B cell (primary cell): ENCODE measurements at regions not wholly inside any gene's neighbourhood (a gene's known extent, or its start where the extent isn't known, plus 50 kb on each side); places are given as distances from the start of the nearest gene placed in this dataset.

ENCODE experiments used
- ATAC-seq: fragments of 200-7000 bp; cut with Tn5 transposase; one replicate; pipeline ENCODE4 v1.10.0; 2021; ENCODE audit warnings: low read depth, mild to moderate bottlenecking, moderate number of reproducible peaks, moderate library complexity
- CTCF ChIA-PET: fragments of 350-600 bp; sonication (Branson Sonifier 250); formaldehyde crosslinking; loops from one replicate; lab custom pipeline; 2021; ENCODE audit warnings: antibody characterized with exemption, inconsistent platforms; lab: Charles Lee
- POLR2A ChIA-PET: fragments of 350-600 bp; sonication (Branson Sonifier 250); formaldehyde crosslinking; loops from one replicate; lab custom pipeline; 2021; ENCODE audit warnings: antibody characterized with exemption; lab: Charles Lee
- DNase-seq: peaks from one replicate; pipeline ENCODE4 v3.0.0; 2013
- H2AFZ ChIP-seq: 2 replicates; pipeline ENCODE4 v1.6.1; 2012; ENCODE audit warnings: mild to moderate bottlenecking, low read depth, low read length; ENCODE audit not compliant: insufficient read depth, poor library complexity, severe bottlenecking
- H3K27ac ChIP-seq, 2 donors: 1 replicate in 1 of 2; 2 replicates in 1 of 2; pipeline ENCODE4 v1.5.1; 2012 to 2013; ENCODE audit warnings: low read length in 2 of 2, mild to moderate bottlenecking in 2 of 2, moderate library complexity in 1 of 2
- H3K27me3 ChIP-seq, 4 experiments: fragments of 200-600 bp in 1 of 4; sonication (generic) in 1 of 4; replicated peaks in 1 of 4; 1 replicate in 2 of 4; 2 replicates in 2 of 4; pipeline versions ENCODE4 v1.6.1 to v1.7.0; 2013 to 2016; ENCODE audit warnings: low read length in 3 of 4, mild to moderate bottlenecking in 2 of 4, mixed read lengths in 1 of 4, moderate library complexity in 1 of 4; ENCODE audit not compliant: insufficient read depth in 4 of 4, control insufficient read depth in 3 of 4; ENCODE audit errors: control extremely low read depth in 1 of 4
- H3K36me3 ChIP-seq, 2 experiments: replicated peaks in 1 of 2; 1 replicate in 1 of 2; 2 replicates in 1 of 2; pipeline versions ENCODE4 v1.6.1 to v1.7.1; 2013; ENCODE audit warnings: low read length in 1 of 2; ENCODE audit not compliant: insufficient read depth in 2 of 2, control insufficient read depth in 1 of 2; ENCODE audit errors: control extremely low read depth in 1 of 2, extremely low read depth in 1 of 2
- H3K4me1 ChIP-seq, 2 donors: fragments of 200-600 bp in 1 of 2; sonication (generic) in 1 of 2; 1 replicate in 1 of 2; 2 replicates in 1 of 2; pipeline versions ENCODE4 v1.5.1 to v1.6.1; 2013 to 2017; ENCODE audit warnings: low read length in 2 of 2; ENCODE audit not compliant: control insufficient read depth in 2 of 2, insufficient read depth in 2 of 2
- H3K4me2 ChIP-seq: replicated peaks from 2 replicates; pipeline ENCODE3; 2012; ENCODE audit warnings: mild to moderate bottlenecking, low read depth, low read length; ENCODE audit not compliant: poor library complexity, severe bottlenecking
- H3K4me3 ChIP-seq, 5 experiments: fragments of 200-600 bp in 1 of 5; sonication (generic) in 1 of 5; 1 replicate in 3 of 5; 2 replicates in 2 of 5; pipeline versions ENCODE4 v1.5.1 to v1.7.0; 2011 to 2016; ENCODE audit warnings: low read length in 4 of 5, mild to moderate bottlenecking in 4 of 5, low read depth in 2 of 5, control low read depth in 1 of 5, moderate library complexity in 1 of 5; ENCODE audit not compliant: insufficient read depth in 1 of 5; ENCODE audit errors: control extremely low read depth in 1 of 5, extremely low read depth in 1 of 5
- H3K79me2 ChIP-seq: fragments of 200-600 bp; sonication (generic); one replicate; pipeline ENCODE4 v1.6.0; 2016; ENCODE audit warnings: low read length; ENCODE audit not compliant: control insufficient read depth, insufficient read depth
- H3K9ac ChIP-seq: fragments of 200-600 bp; sonication (generic); 2 replicates; pipeline ENCODE4 v1.6.1; 2017; ENCODE audit warnings: mild to moderate bottlenecking, low read length, moderate library complexity
- H3K9me3 ChIP-seq, 3 donors: one replicate each; pipeline versions ENCODE4 v1.6.1 to v1.7.1; 2013; ENCODE audit warnings: low read length in 2 of 3; ENCODE audit not compliant: control insufficient read depth in 2 of 3, insufficient read depth in 1 of 3; ENCODE audit errors: control extremely low read depth in 1 of 3
- H4K20me1 ChIP-seq: 2 replicates; pipeline ENCODE4 v1.6.0; 2012; ENCODE audit warnings: mild to moderate bottlenecking, low read length; ENCODE audit not compliant: insufficient read depth, control insufficient read depth, poor library complexity, severe bottlenecking
- H3K27ac Mint-ChIP-seq: one replicate; pipeline ENCODE4 v1.8.0; 2021; ENCODE audit warnings: mixed read lengths
- H3K27me3 Mint-ChIP-seq: one replicate; pipeline ENCODE4 v1.8.0; 2021; ENCODE audit warnings: mixed read lengths
- H3K4me1 Mint-ChIP-seq: one replicate; pipeline ENCODE4 v1.8.0; 2021; ENCODE audit warnings: mixed read lengths
- H3K4me3 Mint-ChIP-seq: one replicate; pipeline ENCODE4 v1.8.0; 2021; ENCODE audit warnings: mixed read lengths
- H3K9me3 Mint-ChIP-seq: one replicate; pipeline ENCODE4 v1.8.0; 2022; ENCODE audit warnings: mixed read lengths; ENCODE audit not compliant: insufficient read depth
- EZH2 ChIP-seq: IDR thresholded peaks from 2 replicates; pipeline ENCODE4 v1.6.1; 2012; ENCODE audit warnings: borderline replicate concordance, low read depth, mild to moderate bottlenecking, moderate library complexity, low read length; ENCODE audit not compliant: insufficient read depth, poor library complexity, severe bottlenecking
- WGBS: methylation state at CpG from one replicate; pipeline ENCODE4 v1.1.5; 2013; ENCODE audit warnings: missing lambda C conversion rate; ENCODE audit not compliant: insufficient coverage; 5-methylcytosine and 5-hydroxymethylcytosine counted together
- intact Hi-C: fragments of 100-400 bp; cut with micrococcal nuclease; formaldehyde crosslinking; loops from one replicate; pipeline ENCODE4 v1.10.0; 2022
- TF ChIP-seq, protein P1 (sequence below): fragments of 200-600 bp; IDR thresholded peaks from one replicate; pipeline ENCODE4 v1.8.0; 2022; ENCODE audit warnings: antibody characterized with exemption, mild to moderate bottlenecking

DNA sequence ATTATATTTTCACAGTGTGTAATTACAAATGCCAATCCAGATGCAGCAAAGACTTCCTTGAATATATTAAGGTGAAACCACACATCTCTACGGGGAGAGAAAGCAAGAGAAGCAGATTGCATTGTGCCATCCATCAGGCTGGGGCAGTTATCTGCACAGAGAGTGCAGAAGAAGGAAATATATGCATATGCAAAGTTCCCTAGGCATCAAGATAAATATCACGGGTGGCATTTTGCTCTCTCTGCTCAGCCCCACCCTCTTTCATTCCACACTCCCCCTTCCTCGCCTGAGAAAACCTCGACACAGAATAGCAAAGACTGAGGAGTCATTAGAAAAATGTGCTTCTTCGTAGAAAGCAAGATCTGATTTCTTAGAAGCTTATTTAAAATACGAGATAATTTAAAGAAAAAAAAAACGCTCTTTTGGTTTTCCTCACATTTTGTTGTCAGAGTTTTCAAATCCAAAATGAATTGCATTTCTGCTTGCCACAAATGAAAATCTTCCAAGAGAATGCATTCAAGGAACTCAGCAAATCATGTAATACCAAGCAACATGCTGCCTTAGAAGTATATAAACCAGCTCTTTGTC lies 283.2 kb upstream of the LMCD1 start:
- no peaks in the 10 kb centered on the region for H3K36me3 ChIP-seq
- no peaks in the 10 kb centered on the region for H3K27me3 ChIP-seq
- WGBS: 74% methylated on average over 3 of the region's 7 CpGs
- H3K4me2 ChIP-seq: no peak overlapping the region
- CTCF ChIA-PET: interaction anchor here (1.3 kb wide), 1 partner anchor 20 kb away, joined by 3 read pairs; no protein-coding TSS in a partner anchor
- no peak for ATAC-seq
- H3K27ac ChIP-seq: no peak overlapping the region
- TF ChIP-seq, protein P1, sequence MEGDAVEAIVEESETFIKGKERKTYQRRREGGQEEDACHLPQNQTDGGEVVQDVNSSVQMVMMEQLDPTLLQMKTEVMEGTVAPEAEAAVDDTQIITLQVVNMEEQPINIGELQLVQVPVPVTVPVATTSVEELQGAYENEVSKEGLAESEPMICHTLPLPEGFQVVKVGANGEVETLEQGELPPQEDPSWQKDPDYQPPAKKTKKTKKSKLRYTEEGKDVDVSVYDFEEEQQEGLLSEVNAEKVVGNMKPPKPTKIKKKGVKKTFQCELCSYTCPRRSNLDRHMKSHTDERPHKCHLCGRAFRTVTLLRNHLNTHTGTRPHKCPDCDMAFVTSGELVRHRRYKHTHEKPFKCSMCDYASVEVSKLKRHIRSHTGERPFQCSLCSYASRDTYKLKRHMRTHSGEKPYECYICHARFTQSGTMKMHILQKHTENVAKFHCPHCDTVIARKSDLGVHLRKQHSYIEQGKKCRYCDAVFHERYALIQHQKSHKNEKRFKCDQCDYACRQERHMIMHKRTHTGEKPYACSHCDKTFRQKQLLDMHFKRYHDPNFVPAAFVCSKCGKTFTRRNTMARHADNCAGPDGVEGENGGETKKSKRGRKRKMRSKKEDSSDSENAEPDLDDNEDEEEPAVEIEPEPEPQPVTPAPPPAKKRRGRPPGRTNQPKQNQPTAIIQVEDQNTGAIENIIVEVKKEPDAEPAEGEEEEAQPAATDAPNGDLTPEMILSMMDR: no peak
- TF ChIP-seq EZH2: no peak
- Mint-ChIP-seq H3K27ac (no peak overlapping the region), H3K27me3 (no peaks in the 10 kb centered on the region), H3K4me1 (no peaks in the 10 kb centered on the region), H3K4me3 (no peak overlapping the region), H3K9me3 (no peaks in the 10 kb centered on the region)
- H2AFZ ChIP-seq: no peak overlapping the region
- H3K9me3 ChIP-seq: no peaks in the 10 kb centered on the region
- H3K79me2 ChIP-seq: no peaks in the 10 kb centered on the region
- no peaks in the 10 kb centered on the region for H3K4me1 ChIP-seq
- no peak overlapping the region for H3K4me3 ChIP-seq
- H4K20me1 ChIP-seq: no peaks in the 10 kb centered on the region
- H3K9ac ChIP-seq: no peak overlapping the region
- POLR2A ChIA-PET: no interaction called here
- intact Hi-C loops: no loop called here
- DNase-seq: no peak

DNA sequence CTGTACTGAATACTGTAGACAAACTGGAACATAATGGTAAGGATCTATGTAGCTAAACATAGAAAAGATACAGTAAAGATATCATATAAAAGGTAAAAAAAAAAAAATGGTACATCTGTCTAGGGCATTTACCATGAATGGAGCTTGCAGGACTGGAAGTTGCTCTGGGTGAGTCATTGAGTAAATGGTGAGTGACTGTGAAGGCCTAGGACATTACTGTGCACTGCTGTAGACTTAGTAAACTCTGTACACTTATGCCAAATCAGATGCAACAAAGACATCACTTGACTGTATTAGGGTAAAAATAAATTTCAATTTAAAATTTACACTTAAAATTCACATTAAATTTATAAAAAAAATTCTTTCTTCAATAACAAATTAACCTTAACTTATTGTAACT lies 281.3 kb upstream of the LMCD1 start:
- no peak overlapping the region for H3K27ac Mint-ChIP-seq
- Histone ChIP-seq H3K79me2 (no peaks in the 10 kb centered on the region), H3K4me3 (no peak overlapping the region), H3K9ac (no peak overlapping the region), H2AFZ (no peak overlapping the region), H4K20me1 (no peaks in the 10 kb centered on the region), H3K4me1 (no peaks in the 10 kb centered on the region), H3K27me3 (no peaks in the 10 kb centered on the region), H3K36me3 (no peaks in the 10 kb centered on the region), H3K9me3 (no peaks in the 10 kb centered on the region), H3K4me2 (no peak overlapping the region), H3K27ac (no peak overlapping the region)
- H3K9me3 Mint-ChIP-seq: no peaks in the 10 kb centered on the region
- no peak overlapping the region for H3K4me3 Mint-ChIP-seq
- CTCF ChIA-PET: no interaction called here
- no peaks in the 10 kb centered on the region for H3K4me1 Mint-ChIP-seq
- POLR2A ChIA-PET: no interaction called here
- TF ChIP-seq, protein P1: no peak
- TF ChIP-seq EZH2: no peak
- intact Hi-C loops: no loop called here
- DNase-seq (no peak), ATAC-seq (no peak)
- no peaks in the 10 kb centered on the region for H3K27me3 Mint-ChIP-seq
